Mammary epithelial cell (primary cell): ENCODE measurements at regions not wholly inside any gene's neighbourhood (a gene's known extent, or its start where the extent isn't known, plus 50 kb on each side); places are given as distances from the start of the nearest gene placed in this dataset.

Experiments
- EZH2 ChIP-seq: IDR thresholded peaks from 2 replicates; pipeline ENCODE4 v1.6.1; 2012; ENCODE audit warnings: low read length, inconsistent platforms, borderline replicate concordance
- TF ChIP-seq, protein P1 (sequence below), 2 donors: IDR thresholded peaks in 1 of 2; conservative IDR thresholded peaks in 1 of 2; 2 replicates each; pipeline ENCODE4 v1.5.1; 2011 to 2012; ENCODE audit warnings: inconsistent platforms in 2 of 2, low read length in 2 of 2, mild to moderate bottlenecking in 2 of 2, control low read depth in 1 of 2, low read depth in 1 of 2; ENCODE audit not compliant: insufficient read depth in 1 of 2; ENCODE audit errors: extremely low read depth in 1 of 2

DNA sequence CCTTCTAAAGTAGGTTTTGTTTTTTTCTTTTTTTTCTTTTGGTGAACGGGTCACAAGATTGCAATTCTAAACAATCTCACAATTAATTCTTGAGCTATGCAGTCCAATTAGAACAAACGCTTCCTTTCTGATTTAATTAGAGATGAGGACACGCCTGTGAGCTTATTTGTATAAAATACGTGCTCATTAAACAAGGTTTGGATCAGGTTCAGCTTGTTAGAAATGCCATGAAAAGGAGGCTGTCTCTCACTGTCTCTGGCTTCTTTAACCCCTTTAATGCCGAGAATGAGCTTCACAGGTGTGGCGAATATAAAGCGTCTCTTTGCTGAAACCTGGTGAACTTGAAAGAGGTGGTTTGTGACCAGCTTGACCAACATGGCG lies 191.8 kb downstream of the GAS1 start:
- TF ChIP-seq, protein P1, sequence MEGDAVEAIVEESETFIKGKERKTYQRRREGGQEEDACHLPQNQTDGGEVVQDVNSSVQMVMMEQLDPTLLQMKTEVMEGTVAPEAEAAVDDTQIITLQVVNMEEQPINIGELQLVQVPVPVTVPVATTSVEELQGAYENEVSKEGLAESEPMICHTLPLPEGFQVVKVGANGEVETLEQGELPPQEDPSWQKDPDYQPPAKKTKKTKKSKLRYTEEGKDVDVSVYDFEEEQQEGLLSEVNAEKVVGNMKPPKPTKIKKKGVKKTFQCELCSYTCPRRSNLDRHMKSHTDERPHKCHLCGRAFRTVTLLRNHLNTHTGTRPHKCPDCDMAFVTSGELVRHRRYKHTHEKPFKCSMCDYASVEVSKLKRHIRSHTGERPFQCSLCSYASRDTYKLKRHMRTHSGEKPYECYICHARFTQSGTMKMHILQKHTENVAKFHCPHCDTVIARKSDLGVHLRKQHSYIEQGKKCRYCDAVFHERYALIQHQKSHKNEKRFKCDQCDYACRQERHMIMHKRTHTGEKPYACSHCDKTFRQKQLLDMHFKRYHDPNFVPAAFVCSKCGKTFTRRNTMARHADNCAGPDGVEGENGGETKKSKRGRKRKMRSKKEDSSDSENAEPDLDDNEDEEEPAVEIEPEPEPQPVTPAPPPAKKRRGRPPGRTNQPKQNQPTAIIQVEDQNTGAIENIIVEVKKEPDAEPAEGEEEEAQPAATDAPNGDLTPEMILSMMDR (conservative IDR thresholded peaks at IDR 0.05 in 1 of 2, IDR thresholded peaks at IDR 0.05 in 1 of 2; ENCODE audit: extremely low read depth in 1 of 2, insufficient read depth in 1 of 2, low read depth in 1 of 2, low read length in 2 of 2) = no peak
- TF ChIP-seq EZH2 = no peak
